SJCRH30 (cell line): ENCODE measurements at regions not wholly inside any gene's neighbourhood (a gene's known extent, or its start where the extent isn't known, plus 50 kb on each side); places are given as distances from the start of the nearest gene placed in this dataset.

Experiments
- DNase-seq, 2 experiments: peaks; one replicate each; pipeline ENCODE4 v3.0.0-alpha.2; 2015 to 2020
- H3K27ac ChIP-seq: fragments of 250-450 bp; sonication (Bioruptor Pico); 2 replicates; pipeline ENCODE4 v1.5.1; 2020; ENCODE audit warnings: mild to moderate bottlenecking, moderate library complexity
- H3K27me3 ChIP-seq: fragments of 250-450 bp; sonication (Bioruptor Pico); 2 replicates; pipeline ENCODE4 v1.5.1; 2020; ENCODE audit warnings: mild to moderate bottlenecking, moderate library complexity
- H3K36me3 ChIP-seq: fragments of 250-450 bp; sonication (Bioruptor Pico); 2 replicates; pipeline ENCODE4 v1.5.1; 2020; ENCODE audit warnings: mild to moderate bottlenecking, moderate library complexity
- H3K4me1 ChIP-seq: fragments of 250-450 bp; sonication (Bioruptor Pico); 2 replicates; pipeline ENCODE4 v1.5.1; 2020; ENCODE audit warnings: mild to moderate bottlenecking, moderate library complexity
- H3K4me3 ChIP-seq: fragments of 250-450 bp; sonication (Bioruptor Pico); 2 replicates; pipeline ENCODE4 v1.5.1; 2020; ENCODE audit warnings: mild to moderate bottlenecking, moderate library complexity
- H3K9me3 ChIP-seq: fragments of 250-450 bp; sonication (Bioruptor Pico); replicated peaks from 2 replicates; pipeline ENCODE4 v1.5.1; 2020; ENCODE audit warnings: mild to moderate bottlenecking, moderate library complexity

DNA sequence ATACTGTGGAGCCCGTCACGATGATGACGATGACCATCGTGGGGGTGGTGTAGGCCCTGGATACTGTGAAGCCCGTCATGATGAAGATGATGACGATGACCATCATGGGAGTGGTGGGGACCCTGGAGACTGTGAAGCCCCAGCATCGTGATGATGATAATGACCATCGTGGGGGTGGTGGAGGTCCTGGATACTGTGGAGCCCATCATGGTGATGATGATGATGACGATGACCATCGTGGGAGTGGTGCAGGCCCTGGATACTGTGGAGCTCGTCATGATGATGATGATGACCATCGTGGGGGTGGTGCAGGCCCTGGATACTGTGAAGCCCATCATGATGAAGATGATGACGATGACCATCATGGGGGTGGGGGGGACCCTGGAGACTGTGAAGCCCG is 81.0 kb upstream of the SALL3 start:
- DNase-seq = no peak
- Histone ChIP-seq H3K27me3 (no peaks in the 10 kb centered on the region), H3K9me3 (no peaks in the 10 kb centered on the region), H3K36me3 (no peaks in the 10 kb centered on the region), H3K4me1 (no peaks in the 10 kb centered on the region), H3K4me3 (no peak overlapping the region), H3K27ac (no peak overlapping the region)

DNA sequence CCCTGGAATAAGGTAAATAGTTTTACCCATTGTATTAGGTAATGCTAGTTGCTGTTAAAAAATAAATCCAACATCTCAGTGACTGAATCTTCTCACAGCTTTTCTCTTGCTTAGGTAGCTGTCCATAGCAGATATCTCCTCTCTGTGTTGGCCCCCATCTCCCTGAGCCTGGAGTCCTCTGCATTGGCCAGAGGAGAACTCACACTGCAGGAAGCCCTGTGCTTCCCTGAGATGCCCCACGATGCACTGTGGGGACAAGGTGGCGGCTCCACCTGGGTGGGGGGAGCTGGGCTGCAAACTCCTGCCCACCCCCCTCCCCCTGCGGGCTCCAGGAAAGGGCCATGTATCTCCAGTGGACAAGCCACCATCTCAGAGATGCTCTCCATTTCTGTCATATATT is 80.4 kb upstream of the SALL3 start:
- H3K27ac ChIP-seq = no peak overlapping the region

DNA sequence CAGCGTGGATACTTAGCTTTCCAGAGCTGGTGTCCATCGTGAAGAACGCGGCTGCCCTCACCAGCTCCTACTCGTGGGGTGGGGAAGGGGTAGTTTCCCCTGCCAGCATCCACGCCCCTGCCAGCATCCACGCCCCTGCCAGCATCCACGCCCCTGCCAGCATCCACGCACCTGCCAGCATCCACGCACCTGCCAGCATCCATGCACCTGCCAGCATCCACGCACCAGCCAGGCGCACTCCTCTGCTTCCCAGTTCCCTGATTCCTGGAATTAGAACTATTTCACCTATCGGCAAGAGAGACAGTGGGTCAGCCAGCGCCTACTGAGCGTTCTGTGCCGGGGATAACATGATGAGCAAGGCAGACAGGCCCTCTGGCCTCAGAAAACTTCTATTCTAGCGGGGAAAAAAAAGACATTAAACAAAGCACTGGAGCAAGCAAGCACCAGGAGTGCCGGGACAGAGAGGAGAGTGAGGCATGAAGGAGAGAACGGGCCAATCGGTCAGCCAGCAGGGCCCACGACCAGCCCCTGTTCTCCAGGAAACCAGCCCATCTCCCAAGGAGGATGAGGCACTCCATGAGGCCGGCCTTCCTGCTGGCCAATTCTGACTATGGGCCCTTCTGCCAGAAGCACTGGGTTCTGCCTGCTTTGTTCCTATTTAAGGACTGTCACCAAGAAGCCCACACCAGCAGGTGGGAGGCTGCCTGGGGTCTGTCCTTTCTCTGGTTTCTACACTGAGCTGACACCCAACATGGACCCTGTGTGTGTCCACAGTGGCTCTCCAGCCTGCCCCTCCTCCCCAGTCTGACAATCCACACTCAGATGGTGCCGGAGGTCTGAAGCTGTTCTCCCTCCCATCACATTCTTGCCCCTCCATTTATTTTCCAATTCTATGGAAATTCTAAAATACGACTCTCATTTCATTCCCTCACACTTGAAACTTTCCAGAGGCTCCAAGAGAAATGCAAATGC is 78.4 kb upstream of the SALL3 start:
- Histone ChIP-seq H3K27me3 (no peaks in the 10 kb centered on the region), H3K4me1 (no peaks in the 10 kb centered on the region), H3K9me3 (no peaks in the 10 kb centered on the region), H3K4me3 (no peak overlapping the region), H3K36me3 (no peaks in the 10 kb centered on the region), H3K27ac (no peak overlapping the region)
- DNase-seq = no peak

More for the DNA sequence above, 80.4 kb upstream of the SALL3 start:
- Histone ChIP-seq H3K9me3 (no peaks in the 10 kb centered on the region), H3K36me3 (no peaks in the 10 kb centered on the region), H3K4me3 (no peak overlapping the region), H3K4me1 (no peaks in the 10 kb centered on the region), H3K27me3 (no peaks in the 10 kb centered on the region)
- DNase-seq = no peak

DNA sequence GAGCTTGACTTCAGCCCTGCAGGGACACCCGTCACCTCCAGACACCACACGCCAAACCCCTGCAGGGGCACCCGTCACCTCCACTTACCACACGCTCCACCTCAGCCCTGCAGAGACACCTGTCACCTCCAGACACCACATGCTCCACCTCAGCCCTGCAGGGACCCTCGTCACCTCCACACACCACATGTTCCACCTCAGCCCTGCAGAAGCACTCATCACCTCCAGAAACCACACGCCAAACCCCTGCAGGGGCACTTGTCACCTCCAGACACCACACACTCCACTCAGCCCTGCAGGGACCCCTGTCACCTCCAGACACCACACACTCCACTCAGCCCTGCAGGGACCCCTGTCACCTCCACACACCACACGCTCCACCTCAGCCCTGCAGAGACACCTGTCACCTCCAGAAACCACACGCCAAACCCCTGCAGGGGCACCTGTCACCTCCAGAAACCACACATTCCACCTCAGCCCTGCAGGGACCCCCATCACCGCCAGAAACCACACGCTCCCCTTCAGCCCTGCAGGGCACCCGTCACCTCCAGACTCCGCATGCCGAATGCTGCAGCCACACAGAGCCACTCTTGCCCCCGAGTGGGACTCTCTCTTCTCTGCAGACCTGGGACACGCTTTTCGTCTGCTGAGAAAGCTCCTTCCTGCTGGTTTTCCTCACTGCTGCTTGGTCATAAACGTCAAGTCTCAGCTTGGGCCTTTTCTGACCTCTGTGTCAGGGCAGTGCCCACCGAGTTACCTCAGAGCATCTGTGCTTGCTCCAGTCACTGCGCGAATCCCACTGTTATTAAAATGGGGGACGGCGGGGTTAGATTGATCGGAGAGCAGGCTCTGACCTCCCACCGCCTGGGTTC is 77.5 kb upstream of the SALL3 start:
- Histone ChIP-seq H3K36me3 (no peaks in the 10 kb centered on the region), H3K27me3 (no peaks in the 10 kb centered on the region), H3K4me3 (no peak overlapping the region), H3K27ac (no peak overlapping the region), H3K4me1 (no peaks in the 10 kb centered on the region), H3K9me3 (no peaks in the 10 kb centered on the region)
- no peak for DNase-seq

DNA sequence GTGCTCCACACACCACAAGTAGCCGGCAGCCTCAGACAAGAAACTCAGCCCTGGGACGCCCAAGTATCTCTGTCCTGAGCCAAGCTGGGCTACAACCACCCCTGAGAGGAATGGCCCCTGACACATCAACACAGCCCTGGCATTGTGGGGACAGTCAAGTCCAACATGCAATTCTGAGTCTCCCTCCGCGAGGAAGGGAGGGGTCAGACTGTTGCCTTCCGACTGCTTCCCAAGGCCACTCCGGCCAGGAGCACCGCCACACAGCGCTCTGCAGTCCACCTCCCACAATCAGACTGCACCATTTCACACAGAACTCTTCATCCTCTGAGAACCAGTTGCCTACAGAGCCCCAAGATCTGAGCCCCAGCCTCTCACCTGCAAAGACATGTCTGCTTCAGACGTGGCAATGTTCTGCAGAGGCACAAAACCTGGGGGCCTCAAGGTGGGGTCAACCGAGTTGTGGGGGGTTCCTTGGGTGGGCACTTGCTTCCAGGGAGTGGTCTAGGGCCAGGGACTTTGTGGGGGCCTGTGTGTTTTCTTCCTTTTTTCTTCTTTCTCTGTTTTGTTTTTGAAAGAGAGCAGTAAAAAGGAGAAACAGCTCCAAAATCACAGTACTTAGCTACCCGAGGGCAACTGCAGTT is 76.7 kb upstream of the SALL3 start:
- Histone ChIP-seq H3K4me1 (no peaks in the 10 kb centered on the region), H3K27ac (no peak overlapping the region), H3K9me3 (no peaks in the 10 kb centered on the region)

DNA sequence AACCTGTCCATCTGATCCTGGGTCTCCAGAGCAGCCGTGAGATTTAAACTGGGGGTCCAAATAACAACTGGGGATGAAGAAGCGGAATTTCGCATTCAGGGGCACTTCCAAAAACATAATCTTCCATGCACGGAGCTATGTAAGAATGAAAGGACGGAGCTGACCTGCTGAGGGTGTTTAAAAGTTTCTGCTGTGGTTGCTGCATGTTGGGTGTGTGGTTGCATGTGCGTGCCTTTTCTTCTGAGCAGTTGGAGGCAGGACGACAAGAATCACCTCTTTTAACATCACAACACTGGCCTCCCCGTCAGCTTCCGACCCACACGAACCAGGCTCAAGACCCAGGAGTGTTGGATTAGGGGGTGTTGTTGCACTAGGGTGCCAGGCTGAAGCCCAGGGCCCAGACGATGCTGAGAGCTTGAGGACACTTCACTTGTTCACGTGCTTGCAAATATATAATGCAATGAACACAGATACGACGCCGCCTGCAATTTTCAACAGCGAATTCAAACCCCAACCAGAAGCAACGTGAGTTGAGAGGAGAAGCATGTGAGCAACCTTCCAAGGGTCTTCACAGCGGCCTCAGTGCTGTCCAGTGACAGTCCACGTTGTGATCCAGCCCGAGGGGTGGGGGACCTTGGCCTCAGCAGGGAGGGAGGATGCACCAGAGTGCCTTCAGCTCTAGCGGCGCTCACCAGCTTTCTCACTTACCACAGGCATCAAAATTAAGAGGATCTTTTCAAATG is 76.0 kb upstream of the SALL3 start:
- H3K36me3 ChIP-seq = no peaks in the 10 kb centered on the region
- no peaks in the 10 kb centered on the region for H3K4me1 ChIP-seq
- H3K9me3 ChIP-seq = no peaks in the 10 kb centered on the region
- no peaks in the 10 kb centered on the region for H3K27me3 ChIP-seq
- H3K27ac ChIP-seq = no peak overlapping the region
- no peak overlapping the region for H3K4me3 ChIP-seq
- DNase-seq = no peak

More for the DNA sequence above, 76.7 kb upstream of the SALL3 start:
- Histone ChIP-seq H3K4me3 (no peak overlapping the region), H3K36me3 (no peaks in the 10 kb centered on the region), H3K27me3 (no peaks in the 10 kb centered on the region)
- no peak for DNase-seq

DNA sequence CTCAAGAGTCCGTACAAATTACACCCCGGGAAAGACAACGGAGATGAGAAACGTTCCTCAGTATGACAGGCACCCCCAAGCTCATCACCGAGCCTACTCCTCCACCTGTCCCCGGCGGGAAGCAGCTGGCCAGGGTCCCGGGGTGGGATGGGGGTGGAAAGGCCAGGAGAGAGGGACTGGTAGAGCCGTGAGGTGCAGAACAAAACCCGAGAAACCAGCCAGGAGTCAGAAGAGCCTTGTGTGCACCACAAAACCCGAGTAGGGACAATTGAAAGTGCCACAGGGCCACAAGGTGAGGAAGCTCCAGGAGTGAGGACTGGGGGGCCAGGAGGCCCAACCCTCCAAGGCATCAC is 75.5 kb upstream of the SALL3 start:
- DNase-seq = no peak
- no peaks in the 10 kb centered on the region for H3K9me3 ChIP-seq
- H3K27ac ChIP-seq = no peak overlapping the region
- H3K4me3 ChIP-seq = no peak overlapping the region
- no peaks in the 10 kb centered on the region for H3K4me1 ChIP-seq
- no peaks in the 10 kb centered on the region for H3K36me3 ChIP-seq
- no peaks in the 10 kb centered on the region for H3K27me3 ChIP-seq

DNA sequence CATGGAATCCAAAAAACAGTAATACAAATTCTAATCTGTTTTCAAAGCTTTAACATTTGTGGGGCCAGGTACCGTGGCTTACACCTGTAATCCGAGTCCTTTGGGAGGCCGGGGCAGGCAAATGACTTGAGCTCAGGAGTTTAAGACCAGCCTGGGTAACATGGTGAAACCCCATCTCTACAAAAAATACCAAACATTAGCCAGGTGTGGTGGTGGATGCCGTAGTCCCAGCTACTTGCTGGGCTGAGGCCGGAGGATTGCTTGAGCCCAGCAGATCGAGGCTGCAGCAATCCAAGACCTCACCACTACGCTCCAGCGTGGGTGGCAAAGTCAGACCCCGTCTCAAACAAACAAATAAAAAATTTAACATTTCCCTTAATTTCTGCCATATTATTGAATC is 74.3 kb upstream of the SALL3 start:
- no peak for DNase-seq
- no peaks in the 10 kb centered on the region for H3K36me3 ChIP-seq
- no peaks in the 10 kb centered on the region for H3K4me1 ChIP-seq
- H3K27me3 ChIP-seq = no peaks in the 10 kb centered on the region
- H3K4me3 ChIP-seq = no peak overlapping the region
- H3K27ac ChIP-seq = no peak overlapping the region
- H3K9me3 ChIP-seq = no peaks in the 10 kb centered on the region

DNA sequence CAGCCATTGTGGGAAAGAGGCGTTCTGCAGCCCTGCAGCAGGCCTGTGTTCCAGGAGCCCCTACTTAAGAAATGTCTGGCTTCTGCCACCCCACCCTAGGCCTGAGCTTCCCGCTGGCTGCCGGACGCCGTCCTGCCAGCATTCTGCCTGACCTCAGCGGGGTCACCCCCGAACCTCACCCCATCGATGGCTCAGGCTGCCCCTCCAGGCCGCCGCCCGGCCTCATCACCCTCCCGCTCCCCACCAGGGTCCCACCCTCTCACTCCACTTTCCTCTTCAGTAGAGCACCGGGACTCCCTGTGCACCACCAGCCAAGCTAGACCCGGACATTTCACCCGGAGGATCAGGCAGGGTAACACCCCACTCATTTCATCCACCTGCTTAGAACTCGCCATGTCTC is 73.6 kb upstream of the SALL3 start:
- no peak for DNase-seq
- no peaks in the 10 kb centered on the region for H3K27me3 ChIP-seq
- H3K4me3 ChIP-seq = no peak overlapping the region
- H3K4me1 ChIP-seq = no peaks in the 10 kb centered on the region
- H3K9me3 ChIP-seq = no peaks in the 10 kb centered on the region
- no peak overlapping the region for H3K27ac ChIP-seq
- H3K36me3 ChIP-seq = no peaks in the 10 kb centered on the region

DNA sequence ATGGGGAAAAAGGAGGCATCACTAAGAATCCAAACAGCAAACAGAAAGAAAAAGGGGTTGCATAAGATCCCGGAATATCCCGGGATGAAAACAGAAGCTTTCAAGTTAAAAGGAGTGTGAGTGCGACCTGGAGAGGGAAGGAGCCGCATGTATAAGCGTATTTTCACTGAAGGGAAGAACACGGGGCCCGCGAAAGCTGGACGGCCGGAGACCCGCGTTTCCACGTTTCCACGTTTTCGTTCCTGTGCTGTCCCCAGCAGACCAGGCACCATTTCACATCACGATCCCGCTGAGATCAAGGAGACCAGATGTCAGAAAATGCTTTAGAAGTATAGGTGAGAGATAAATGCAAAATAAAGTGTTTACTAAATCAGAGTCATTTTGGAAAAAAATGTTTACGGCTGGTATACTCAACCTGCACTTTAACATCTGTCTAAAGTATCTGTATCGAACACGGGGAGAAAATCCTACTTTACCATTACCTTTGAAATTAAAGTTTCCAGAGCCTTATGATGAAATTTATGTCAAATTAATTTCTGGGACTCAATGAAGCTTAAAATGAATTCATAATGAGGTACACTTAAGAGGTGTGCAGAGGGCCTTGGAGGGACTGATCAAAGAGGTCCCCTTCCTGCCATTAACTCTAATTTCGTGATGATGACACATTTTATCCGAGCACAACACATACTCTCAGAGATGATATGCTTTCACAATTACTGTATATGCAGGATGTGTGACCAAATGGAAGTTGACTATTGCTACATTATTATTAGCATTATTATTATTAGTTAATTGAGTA is 71.0 kb upstream of the SALL3 start:
- no peaks in the 10 kb centered on the region for H3K27me3 ChIP-seq
- no peak overlapping the region for H3K4me3 ChIP-seq
- H3K4me1 ChIP-seq = no peaks in the 10 kb centered on the region
- no peaks in the 10 kb centered on the region for H3K36me3 ChIP-seq
- no peak for DNase-seq
- H3K27ac ChIP-seq = no peak overlapping the region
- no peaks in the 10 kb centered on the region for H3K9me3 ChIP-seq

DNA sequence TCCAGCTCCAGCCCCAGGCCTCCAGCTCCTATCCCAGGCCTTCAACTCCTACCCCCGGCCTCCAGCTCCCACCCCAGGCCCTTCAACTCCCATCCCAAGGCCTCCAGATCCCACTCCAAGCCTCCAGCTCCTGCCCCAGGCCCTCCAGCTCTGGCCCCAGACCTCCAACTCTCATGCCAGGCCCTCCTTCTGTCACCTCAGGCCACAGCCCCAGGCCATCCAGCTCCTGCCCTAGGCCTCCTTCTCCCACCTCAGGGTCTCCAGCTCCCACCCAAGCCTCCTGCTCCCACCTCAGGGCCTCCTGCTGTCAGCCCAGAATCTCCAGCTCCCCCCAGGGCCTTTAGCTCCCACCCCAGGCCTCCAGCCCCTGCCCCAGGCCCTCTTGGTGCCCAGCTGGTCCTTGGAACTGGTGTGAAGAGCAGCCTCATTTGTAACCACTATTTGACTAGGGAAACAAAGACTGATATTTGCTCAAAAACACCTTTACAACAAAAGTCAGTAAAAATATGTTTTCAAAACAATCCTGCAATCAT is 67.8 kb upstream of the SALL3 start:
- DNase-seq = no peak
- Histone ChIP-seq H3K27me3 (no peaks in the 10 kb centered on the region), H3K36me3 (no peaks in the 10 kb centered on the region), H3K9me3 (no peaks in the 10 kb centered on the region), H3K4me3 (no peak overlapping the region), H3K27ac (no peak overlapping the region), H3K4me1 (no peaks in the 10 kb centered on the region)

DNA sequence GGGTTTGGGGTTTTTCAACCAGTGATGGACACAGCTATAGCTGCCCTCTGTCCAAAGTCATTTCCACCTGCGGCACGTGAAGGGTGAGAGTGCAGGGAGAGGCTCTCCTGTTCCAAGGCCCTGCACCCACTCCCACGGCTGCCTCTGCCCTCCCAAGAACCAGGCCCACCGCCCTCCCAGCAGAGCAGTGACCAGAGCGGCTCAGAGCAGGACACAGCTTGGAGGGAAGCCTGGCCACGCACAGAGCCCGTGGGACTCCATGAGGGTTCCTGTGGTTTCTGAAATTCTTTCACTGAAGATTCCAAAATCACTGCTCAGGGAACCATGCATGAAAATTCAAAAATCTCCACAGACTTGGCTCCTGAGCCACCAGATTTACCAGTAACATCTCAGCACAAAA is 67.3 kb upstream of the SALL3 start:
- no peak for DNase-seq
- Histone ChIP-seq H3K36me3 (no peaks in the 10 kb centered on the region), H3K4me3 (no peak overlapping the region), H3K9me3 (no peaks in the 10 kb centered on the region), H3K4me1 (no peaks in the 10 kb centered on the region), H3K27ac (no peak overlapping the region), H3K27me3 (no peaks in the 10 kb centered on the region)

DNA sequence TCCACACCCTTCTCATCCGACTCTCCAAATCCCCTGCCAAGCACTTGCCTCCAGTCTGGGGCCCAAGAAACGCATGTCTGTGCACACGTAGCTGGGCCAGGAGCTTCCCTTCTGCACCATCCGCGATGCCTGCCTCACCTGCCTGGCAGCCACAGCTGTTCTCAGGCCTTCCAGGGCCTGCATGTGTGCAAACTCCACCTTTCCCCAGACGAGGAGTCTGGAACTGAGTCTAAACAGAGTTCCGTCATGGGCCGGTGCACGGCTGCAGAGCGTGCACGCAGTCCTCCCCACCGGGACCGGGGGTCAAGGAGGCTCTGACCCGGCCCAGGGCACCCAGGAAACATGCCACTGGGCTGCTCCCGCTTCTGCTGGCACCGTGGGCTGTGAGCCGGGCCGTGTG is 66.8 kb upstream of the SALL3 start:
- H3K36me3 ChIP-seq = no peaks in the 10 kb centered on the region
- H3K27me3 ChIP-seq = no peaks in the 10 kb centered on the region
- H3K9me3 ChIP-seq = no peaks in the 10 kb centered on the region
- no peak overlapping the region for H3K4me3 ChIP-seq
- H3K27ac ChIP-seq = no peak overlapping the region
- DNase-seq = no peak
- no peaks in the 10 kb centered on the region for H3K4me1 ChIP-seq

DNA sequence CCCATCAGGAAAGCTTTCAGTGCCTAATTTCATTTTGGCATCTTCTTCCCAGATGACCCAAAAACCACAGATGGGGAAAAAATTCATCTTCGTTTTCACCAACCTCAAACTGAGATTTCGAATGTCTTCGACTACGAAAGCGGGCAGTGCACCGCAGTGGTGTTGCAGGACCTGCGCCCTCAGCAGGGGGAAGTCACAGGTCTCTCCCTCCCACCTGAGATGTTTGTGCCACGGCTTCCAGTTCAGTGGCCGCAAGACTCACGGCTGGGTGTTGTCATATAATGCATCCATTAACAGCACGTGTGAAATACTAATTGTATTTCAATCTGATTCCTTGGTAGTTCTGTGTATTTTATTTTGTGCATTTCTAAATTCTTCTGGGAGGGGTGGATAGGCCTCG is 66.2 kb upstream of the SALL3 start:
- H3K27me3 ChIP-seq = no peaks in the 10 kb centered on the region
- H3K36me3 ChIP-seq = no peaks in the 10 kb centered on the region
- no peak overlapping the region for H3K4me3 ChIP-seq
- H3K27ac ChIP-seq = no peak overlapping the region
- DNase-seq = no peak
- H3K4me1 ChIP-seq = no peaks in the 10 kb centered on the region
- H3K9me3 ChIP-seq = no peaks in the 10 kb centered on the region
